Aorta (tissue), 5 donors: ENCODE measurements at regions not wholly inside any gene's neighbourhood (a gene's known extent, or its start where the extent isn't known, plus 50 kb on each side); places are given as distances from the start of the nearest gene placed in this dataset.

Source experiments
- ATAC-seq: fragments of 200-7000 bp; cut with Tn5 transposase; one replicate; pipeline ENCODE4 v1.9.1; 2022; ENCODE audit warnings: moderate library complexity; ENCODE audit not compliant: low FRiP score
- DNase-seq, 2 donors: peaks; one replicate each; pipeline ENCODE4 v3.0.0-alpha.2; 2020
- H3K27ac ChIP-seq, 2 donors: one replicate each; pipeline ENCODE4 v1.5.1; 2013; ENCODE audit warnings: low read length in 2 of 2, mild to moderate bottlenecking in 2 of 2, moderate library complexity in 2 of 2, control low read depth in 1 of 2, inconsistent platforms in 1 of 2, low read depth in 1 of 2
- H3K27me3 ChIP-seq, 2 donors: one replicate each; pipeline ENCODE4 v1.6.1; 2013; ENCODE audit warnings: control low read depth in 1 of 2, low read length in 1 of 2, mild to moderate bottlenecking in 1 of 2, moderate library complexity in 1 of 2; ENCODE audit not compliant: insufficient read depth in 2 of 2, control insufficient read depth in 1 of 2
- H3K36me3 ChIP-seq, 2 donors: one replicate each; pipeline ENCODE4 v1.6.1; 2013; ENCODE audit warnings: control low read depth in 1 of 2, low read length in 1 of 2, mild to moderate bottlenecking in 1 of 2; ENCODE audit not compliant: insufficient read depth in 2 of 2, control insufficient read depth in 1 of 2
- H3K4me1 ChIP-seq, 2 donors: one replicate each; pipeline ENCODE4 v1.6.1; 2013; ENCODE audit warnings: low read length in 2 of 2, control low read depth in 1 of 2, mild to moderate bottlenecking in 1 of 2, moderate library complexity in 1 of 2; ENCODE audit not compliant: insufficient read depth in 2 of 2, control insufficient read depth in 1 of 2
- H3K4me3 ChIP-seq, 2 donors: one replicate each; pipeline ENCODE4 v1.5.1; 2013; ENCODE audit warnings: low read length in 2 of 2, control low read depth in 1 of 2, mild to moderate bottlenecking in 1 of 2
- H3K9me3 ChIP-seq: one replicate; pipeline ENCODE4 v1.6.1; 2013; ENCODE audit warnings: mild to moderate bottlenecking, low read length; ENCODE audit not compliant: control insufficient read depth
- WGBS, 2 donors: extraction: QIAGEN DNeasy Blood & Tissue Kit; methylation state at CpG; one replicate each; pipeline ENCODE4 v1.1.7; 2013; 5-methylcytosine and 5-hydroxymethylcytosine counted together
- intact Hi-C, 2 donors: fragments of 100-400 bp; cut with DNase I; formaldehyde crosslinking; loops; one replicate each; pipeline versions ENCODE4 v1.14.2 to v1.15.0; 2022
- donor health status: healthy with polysubstance abuse.
- donor health status: Bipolar disorder and iron deficiency.
- donor health status: DM: no; HTN: no; CAD: no.
- donor health status: DM: no; HTN: no; CAD: no.
- donor health status: DM: yes; HTN: yes; CAD: no.

GRCh38 chr1:4563586-4563985 is 90.8 kb upstream of the AJAP1 start:
- H3K4me1 ChIP-seq: no peaks in the 10 kb centered on the region
- no peaks in the 10 kb centered on the region for H3K9me3 ChIP-seq
- DNase-seq: no peak
- WGBS, 2 donors: 68 to 77% methylated on average over 4 of the region's 4 CpGs
- no peak overlapping the region for H3K27ac ChIP-seq
- intact Hi-C loops: no loop called here
- no peaks in the 10 kb centered on the region for H3K36me3 ChIP-seq
- H3K4me3 ChIP-seq: no peak overlapping the region
- no peaks in the 10 kb centered on the region for H3K27me3 ChIP-seq
- ATAC-seq: no peak

DNA sequence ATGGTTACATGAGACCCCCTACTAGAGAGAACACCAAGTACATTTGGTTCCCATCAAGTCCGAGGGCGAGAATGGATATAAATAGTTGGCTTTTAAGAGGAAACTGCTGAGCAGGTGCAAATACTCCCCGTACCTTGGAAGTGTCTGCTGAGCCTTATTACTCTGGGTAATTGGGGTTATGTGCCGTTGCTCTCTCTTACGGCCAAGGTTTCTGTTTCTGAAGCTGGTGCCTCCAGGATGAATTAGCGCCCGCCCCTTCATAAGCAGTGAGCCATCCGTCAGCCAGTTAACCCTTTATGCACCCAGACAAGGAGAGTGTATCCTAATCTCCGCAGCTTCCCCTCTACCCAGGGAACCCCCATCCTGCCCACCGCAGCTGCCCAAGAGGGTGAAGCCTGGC is 90.4 kb upstream of the AJAP1 start:
- Histone ChIP-seq H3K9me3 (no peaks in the 10 kb centered on the region), H3K27ac (no peak overlapping the region), H3K27me3 (no peaks in the 10 kb centered on the region), H3K4me1 (no peaks in the 10 kb centered on the region), H3K36me3 (no peaks in the 10 kb centered on the region), H3K4me3 (no peak overlapping the region)
- ATAC-seq (no peak), DNase-seq (no peak)
- intact Hi-C loops: no loop called here
- WGBS, 2 donors: 30% methylated on average over 10 of the region's 10 CpGs

GRCh38 chr1:4565166-4565565 is 89.2 kb upstream of the AJAP1 start:
- no peaks in the 10 kb centered on the region for H3K27me3 ChIP-seq
- intact Hi-C loops: no loop called here

DNA sequence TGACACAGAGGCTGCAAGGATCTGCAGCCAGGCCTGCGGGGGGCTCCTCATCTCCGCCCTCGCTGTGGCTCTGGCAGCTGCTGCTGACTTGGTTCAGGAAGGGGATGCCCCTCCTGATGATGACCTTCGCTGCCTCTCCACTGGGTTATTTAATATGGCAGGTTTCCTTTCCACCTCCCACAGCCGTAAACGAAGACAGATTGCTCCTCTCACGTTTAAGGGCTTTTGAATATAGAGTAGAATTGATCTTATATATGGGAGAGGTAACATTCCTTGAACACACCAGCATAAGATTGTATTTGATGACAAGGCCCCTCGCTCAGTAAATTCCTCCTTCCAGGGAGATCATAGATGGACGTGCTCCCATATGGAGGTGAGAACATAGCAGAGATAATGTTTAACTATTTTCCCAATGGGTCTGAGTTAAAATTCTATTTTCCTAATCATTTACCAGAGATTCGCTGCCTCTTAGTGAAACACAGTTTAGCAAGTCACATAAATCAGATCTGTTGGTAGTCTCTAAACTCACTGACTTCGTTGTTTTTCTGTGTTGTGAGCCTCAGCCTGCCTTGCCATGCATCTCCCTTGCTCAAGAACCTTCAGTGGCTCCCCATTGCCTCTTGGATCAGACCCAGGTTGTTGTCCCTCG is 88.5 kb upstream of the AJAP1 start:
- ATAC-seq (no peak), DNase-seq (no peak)
- intact Hi-C loops: no loop called here
- WGBS, 2 donors: 62 to 63% methylated on average over 12 of the region's 12 CpGs
- Histone ChIP-seq H3K36me3 (no peaks in the 10 kb centered on the region), H3K4me1 (no peaks in the 10 kb centered on the region), H3K27me3 (no peaks in the 10 kb centered on the region), H3K27ac (no peak overlapping the region), H3K9me3 (no peaks in the 10 kb centered on the region), H3K4me3 (no peak overlapping the region)

More at GRCh38 chr1:4565166-4565565, 89.2 kb upstream of the AJAP1 start:
- H3K36me3 ChIP-seq: no peaks in the 10 kb centered on the region
- H3K4me3 ChIP-seq: no peak overlapping the region
- 72% methylated on average over 3 of the region's 3 CpGs for WGBS, 2 donors
- no peaks in the 10 kb centered on the region for H3K9me3 ChIP-seq
- H3K4me1 ChIP-seq: no peaks in the 10 kb centered on the region
- H3K27ac ChIP-seq: no peak overlapping the region
- no peak for DNase-seq
- ATAC-seq: no peak

GRCh38 chr1:4571263-4571662 is 83.1 kb upstream of the AJAP1 start:
- ATAC-seq: no peak
- DNase-seq: no peak
- intact Hi-C loops: no loop called here
- H3K4me3 ChIP-seq: no peak overlapping the region
- H3K9me3 ChIP-seq: no peaks in the 10 kb centered on the region
- H3K36me3 ChIP-seq: no peaks in the 10 kb centered on the region
- WGBS, 2 donors: 82 to 83% methylated on average over 6 of the region's 6 CpGs
- H3K27ac ChIP-seq: no peak overlapping the region
- H3K4me1 ChIP-seq: no peaks in the 10 kb centered on the region
- H3K27me3 ChIP-seq: no peaks in the 10 kb centered on the region

DNA sequence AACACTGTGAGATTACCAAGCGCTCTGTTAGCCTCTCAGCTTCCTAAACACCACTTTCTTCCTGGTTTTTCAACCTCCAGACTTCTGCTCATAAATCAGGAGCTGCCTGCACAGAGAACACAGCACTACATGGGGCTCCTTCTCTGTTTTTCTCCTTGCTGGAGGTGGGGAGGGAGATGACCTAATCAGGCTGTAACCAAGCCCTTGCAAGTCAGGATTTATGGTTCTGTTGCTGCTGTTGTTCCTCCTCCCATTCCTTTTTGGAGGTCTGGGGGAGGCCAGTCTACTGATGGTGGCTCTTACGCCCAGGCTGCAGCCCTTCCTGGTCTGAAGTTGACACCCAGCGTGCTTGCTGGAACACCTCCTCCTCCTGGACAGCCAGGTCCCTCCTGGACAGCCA is 80.9 kb upstream of the AJAP1 start:
- no peak overlapping the region for H3K4me3 ChIP-seq
- H3K4me1 ChIP-seq: no peaks in the 10 kb centered on the region
- H3K27me3 ChIP-seq: no peaks in the 10 kb centered on the region
- no peaks in the 10 kb centered on the region for H3K9me3 ChIP-seq
- H3K27ac ChIP-seq: no peak overlapping the region
- 24 to 30% methylated on average over 3 of the region's 3 CpGs for WGBS, 2 donors
- DNase-seq: no peak
- no peak for ATAC-seq
- no peaks in the 10 kb centered on the region for H3K36me3 ChIP-seq
- intact Hi-C loops: no loop called here

DNA sequence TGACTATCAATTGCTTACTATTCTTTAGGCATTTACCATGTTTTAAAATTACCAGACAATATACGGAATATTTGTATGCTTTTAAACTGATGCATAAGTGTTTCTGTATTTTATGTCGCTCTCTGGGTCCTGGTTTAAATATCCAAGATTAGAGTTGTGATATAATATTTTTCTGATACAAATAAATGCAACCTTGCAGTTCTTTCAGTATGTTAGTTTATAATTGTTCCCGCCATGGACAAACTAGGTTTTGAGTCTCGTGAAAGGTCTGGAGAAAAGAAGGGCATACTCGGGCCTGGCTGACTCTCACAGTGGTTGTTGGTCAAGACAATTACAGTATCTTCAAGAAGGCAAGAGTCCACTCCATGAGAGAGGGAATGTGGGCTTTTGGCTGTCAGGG is 72.6 kb upstream of the AJAP1 start:
- DNase-seq (no peak), ATAC-seq (no peak)
- Histone ChIP-seq H3K27ac (no peak overlapping the region), H3K9me3 (peaks cover 1% of the 10 kb centered on the region), H3K4me3 (no peak overlapping the region), H3K4me1 (no peaks in the 10 kb centered on the region), H3K27me3 (peaks cover 2 to 4% of the 10 kb centered on the region in 2 donors), H3K36me3 (no peaks in the 10 kb centered on the region)
- WGBS, 2 donors: 70 to 73% methylated on average over 5 of the region's 5 CpGs
- intact Hi-C loops: no loop called here

DNA sequence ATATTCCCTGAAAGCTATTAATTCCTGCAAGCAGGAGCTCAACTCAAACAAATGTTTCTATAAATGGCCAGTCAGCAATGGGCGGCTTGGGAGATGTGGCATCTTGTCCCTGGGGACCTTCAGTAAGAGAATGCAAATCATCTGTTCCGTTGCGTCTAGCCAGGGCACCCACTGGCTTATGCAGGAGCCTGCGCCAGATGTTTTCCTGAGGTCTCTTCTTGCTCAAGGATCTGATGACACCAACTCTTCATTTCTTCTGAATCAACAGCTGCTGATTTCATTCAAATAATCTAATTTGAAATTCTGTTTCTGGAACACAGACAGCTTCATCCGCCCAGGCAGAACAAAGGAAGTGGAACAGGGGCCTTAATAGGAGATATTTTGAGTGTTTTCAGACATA is 70.0 kb upstream of the AJAP1 start:
- intact Hi-C loops: no loop called here
- Histone ChIP-seq H3K27ac (no peak overlapping the region), H3K4me3 (no peak overlapping the region), H3K27me3 (peaks cover 2 to 4% of the 10 kb centered on the region in 2 donors), H3K9me3 (peaks cover 1% of the 10 kb centered on the region), H3K36me3 (no peaks in the 10 kb centered on the region), H3K4me1 (no peaks in the 10 kb centered on the region)
- ATAC-seq (no peak), DNase-seq (no peak)
- WGBS, 2 donors: 19 to 38% methylated on average over 5 of the region's 5 CpGs

- peaks cover 2 to 4% of the 10 kb centered on the region in 2 donors for H3K27me3 ChIP-seq
- H3K36me3 ChIP-seq: no peaks in the 10 kb centered on the region
- 16 to 17% methylated on average over 17 of the region's 17 CpGs for WGBS, 2 donors
- H3K9me3 ChIP-seq: peaks cover 1% of the 10 kb centered on the region
- DNase-seq (no peak), ATAC-seq (no peak)
- no peak overlapping the region for H3K4me3 ChIP-seq
- intact Hi-C loops: no loop called here
- no peaks in the 10 kb centered on the region for H3K4me1 ChIP-seq
- H3K27ac ChIP-seq: no peak overlapping the region
Measured at GRCh38 chr1:4585216-4585615, 69.2 kb upstream of the AJAP1 start.
